ENCODE measurements at regions not wholly inside any gene's neighbourhood (a gene's known extent, or its start where the extent isn't known, plus 50 kb on each side); places are given as distances from the start of the nearest gene placed in this dataset.

DNA sequence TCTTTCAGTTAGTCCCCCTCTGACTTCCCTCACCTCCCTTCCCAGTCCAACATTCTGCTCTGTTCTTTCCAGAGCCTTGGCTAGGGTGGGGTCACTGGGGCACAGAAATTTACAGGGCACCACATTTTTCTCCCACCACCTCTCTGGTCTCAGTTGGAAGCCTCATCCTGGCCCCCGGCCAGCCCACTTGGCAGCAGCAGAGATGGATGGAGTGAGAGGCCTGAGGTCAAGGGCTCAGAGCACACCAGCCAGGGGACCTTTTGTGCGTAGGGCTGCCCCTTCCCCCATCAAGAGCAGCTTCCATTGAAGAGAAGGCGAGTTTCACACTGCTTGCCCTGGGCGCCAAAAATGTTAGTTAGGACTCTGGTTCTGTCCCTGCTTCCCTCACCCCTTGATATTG lies 230.9 kb downstream of the SOX3 start (continued):
- TF ChIP-seq, protein P1, sequence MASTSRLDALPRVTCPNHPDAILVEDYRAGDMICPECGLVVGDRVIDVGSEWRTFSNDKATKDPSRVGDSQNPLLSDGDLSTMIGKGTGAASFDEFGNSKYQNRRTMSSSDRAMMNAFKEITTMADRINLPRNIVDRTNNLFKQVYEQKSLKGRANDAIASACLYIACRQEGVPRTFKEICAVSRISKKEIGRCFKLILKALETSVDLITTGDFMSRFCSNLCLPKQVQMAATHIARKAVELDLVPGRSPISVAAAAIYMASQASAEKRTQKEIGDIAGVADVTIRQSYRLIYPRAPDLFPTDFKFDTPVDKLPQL (IDR thresholded peaks at IDR 0.05; ENCODE audit: extremely low read depth, insufficient read length), result no peak
- no peak for TF ChIP-seq ZNF431 (CRISPR knock-in tag; IDR thresholded peaks at IDR 0.05)
- no peak for TF ChIP-seq MED1 (CRISPR knock-in tag; IDR thresholded peaks at IDR 0.05; ENCODE audit: borderline replicate concordance)
- no peak for TF ChIP-seq ZNF146 (CRISPR knock-in tag; IDR thresholded peaks at IDR 0.05; ENCODE audit: unreplicated experiment)
- no peak for TF ChIP-seq DDX20 (tag; IDR thresholded peaks at IDR 0.05; ENCODE audit: low read depth)

DNA sequence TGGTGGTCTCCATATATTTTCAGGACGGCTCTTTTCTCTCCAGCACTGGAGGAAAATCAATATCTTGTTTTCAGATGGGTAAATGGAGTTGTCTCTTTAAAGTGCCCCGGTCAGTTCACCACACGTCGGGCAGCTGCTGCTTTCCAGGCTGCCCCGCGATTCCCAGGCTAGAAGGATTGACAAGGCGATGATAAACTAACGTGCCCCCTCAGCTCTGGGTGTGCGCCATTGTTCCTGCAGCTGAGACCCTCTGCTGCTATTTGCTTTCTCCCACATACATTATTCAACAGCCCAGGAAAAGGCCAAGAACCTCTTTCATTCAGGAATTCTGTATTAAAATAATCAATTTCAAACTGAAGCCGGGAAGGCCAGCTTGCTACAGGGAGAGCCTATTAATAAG lies 254.5 kb downstream of the SOX3 start:
- Histone ChIP-seq H3K4me1 (replicated peaks in 1 of 2; ENCODE audit: control insufficient read depth in 2 of 2, insufficient read depth in 2 of 2, low read length in 2 of 2) (no peaks in the 10 kb centered on the region), H3K27me3 (ENCODE audit: control insufficient read depth in 2 of 2, insufficient read depth in 2 of 2, low read length in 2 of 2) (no peaks in the 10 kb centered on the region), H3K79me2 (ENCODE audit: control insufficient read depth, insufficient read depth, low read length) (no peaks in the 10 kb centered on the region), H3K9me1 (ENCODE audit: control insufficient read depth, insufficient read depth, low read length) (no peaks in the 10 kb centered on the region), H3K9ac (ENCODE audit: insufficient read depth in 1 of 2, low read depth in 2 of 2, low read length in 2 of 2) (no peak overlapping the region), H4K20me1 (replicated peaks; ENCODE audit: control insufficient read depth, insufficient read depth, low read length) (no peaks in the 10 kb centered on the region), H3K9me3 (replicated peaks; ENCODE audit: control insufficient read depth, insufficient read depth, low read depth, low read length) (no peaks in the 10 kb centered on the region), H3K4me2 (ENCODE audit: insufficient read depth, low read length) (no peak overlapping the region), H2AFZ (ENCODE audit: low read depth, low read length) (no peak overlapping the region), H3K4me3 (no peak overlapping the region), H3K27ac (ENCODE audit: extremely low read depth, low read depth, low read length) (no peak overlapping the region), H3K36me3 (ENCODE audit: control insufficient read depth, insufficient read depth, low read length) (no peaks in the 10 kb centered on the region)
- FAIRE-seq (no peak), DNase-seq (ENCODE audit: extremely low read depth in 1 of 4, low spot score in 3 of 4) (no peak), ATAC-seq (no peak)
- in situ Hi-C loops (cut with MboI), result no loop called here
- no TSS peak for BruUV-seq (replicated peaks)
- POLR2A ChIA-PET, result no interaction called here
- CTCF ChIA-PET (ENCODE audit: low intra/inter-chr PET ratio), result no interaction called here
- 2% methylated on average over 7 of the region's 10 CpGs for WGBS (ENCODE audit: insufficient coverage, low coverage, missing lambda C conversion rate)
- intact Hi-C loops (cut with micrococcal nuclease), result no loop called here
- TF ChIP-seq RBM25 (IDR thresholded peaks at IDR 0.05; ENCODE audit: low read depth, low read length, severe bottlenecking), result no peak
- TF ChIP-seq TCF3 (CRISPR knock-in tag; IDR thresholded peaks at IDR 0.05), result no peak
- TF ChIP-seq, protein P2, sequence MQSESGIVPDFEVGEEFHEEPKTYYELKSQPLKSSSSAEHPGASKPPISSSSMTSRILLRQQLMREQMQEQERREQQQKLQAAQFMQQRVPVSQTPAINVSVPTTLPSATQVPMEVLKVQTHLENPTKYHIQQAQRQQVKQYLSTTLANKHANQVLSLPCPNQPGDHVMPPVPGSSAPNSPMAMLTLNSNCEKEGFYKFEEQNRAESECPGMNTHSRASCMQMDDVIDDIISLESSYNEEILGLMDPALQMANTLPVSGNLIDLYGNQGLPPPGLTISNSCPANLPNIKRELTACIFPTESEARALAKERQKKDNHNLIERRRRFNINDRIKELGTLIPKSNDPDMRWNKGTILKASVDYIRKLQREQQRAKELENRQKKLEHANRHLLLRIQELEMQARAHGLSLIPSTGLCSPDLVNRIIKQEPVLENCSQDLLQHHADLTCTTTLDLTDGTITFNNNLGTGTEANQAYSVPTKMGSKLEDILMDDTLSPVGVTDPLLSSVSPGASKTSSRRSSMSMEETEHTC (IDR thresholded peaks at IDR 0.05), result no peak
- TF ChIP-seq RAD21 (CRISPR knock-in tag; conservative IDR thresholded peaks at IDR 0.05 in 1 of 2, IDR thresholded peaks at IDR 0.05 in 1 of 2), result no peak
- TF ChIP-seq, protein P3, sequence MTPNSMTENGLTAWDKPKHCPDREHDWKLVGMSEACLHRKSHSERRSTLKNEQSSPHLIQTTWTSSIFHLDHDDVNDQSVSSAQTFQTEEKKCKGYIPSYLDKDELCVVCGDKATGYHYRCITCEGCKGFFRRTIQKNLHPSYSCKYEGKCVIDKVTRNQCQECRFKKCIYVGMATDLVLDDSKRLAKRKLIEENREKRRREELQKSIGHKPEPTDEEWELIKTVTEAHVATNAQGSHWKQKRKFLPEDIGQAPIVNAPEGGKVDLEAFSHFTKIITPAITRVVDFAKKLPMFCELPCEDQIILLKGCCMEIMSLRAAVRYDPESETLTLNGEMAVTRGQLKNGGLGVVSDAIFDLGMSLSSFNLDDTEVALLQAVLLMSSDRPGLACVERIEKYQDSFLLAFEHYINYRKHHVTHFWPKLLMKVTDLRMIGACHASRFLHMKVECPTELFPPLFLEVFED (CRISPR knock-in tag; conservative IDR thresholded peaks at IDR 0.05), result no peak
- TF ChIP-seq ZNF134 (CRISPR knock-in tag; conservative IDR thresholded peaks at IDR 0.05), result no peak
- TF ChIP-seq ZNF695 (CRISPR knock-in tag; IDR thresholded peaks at IDR 0.05), result no peak
- TF ChIP-seq, protein P4, sequence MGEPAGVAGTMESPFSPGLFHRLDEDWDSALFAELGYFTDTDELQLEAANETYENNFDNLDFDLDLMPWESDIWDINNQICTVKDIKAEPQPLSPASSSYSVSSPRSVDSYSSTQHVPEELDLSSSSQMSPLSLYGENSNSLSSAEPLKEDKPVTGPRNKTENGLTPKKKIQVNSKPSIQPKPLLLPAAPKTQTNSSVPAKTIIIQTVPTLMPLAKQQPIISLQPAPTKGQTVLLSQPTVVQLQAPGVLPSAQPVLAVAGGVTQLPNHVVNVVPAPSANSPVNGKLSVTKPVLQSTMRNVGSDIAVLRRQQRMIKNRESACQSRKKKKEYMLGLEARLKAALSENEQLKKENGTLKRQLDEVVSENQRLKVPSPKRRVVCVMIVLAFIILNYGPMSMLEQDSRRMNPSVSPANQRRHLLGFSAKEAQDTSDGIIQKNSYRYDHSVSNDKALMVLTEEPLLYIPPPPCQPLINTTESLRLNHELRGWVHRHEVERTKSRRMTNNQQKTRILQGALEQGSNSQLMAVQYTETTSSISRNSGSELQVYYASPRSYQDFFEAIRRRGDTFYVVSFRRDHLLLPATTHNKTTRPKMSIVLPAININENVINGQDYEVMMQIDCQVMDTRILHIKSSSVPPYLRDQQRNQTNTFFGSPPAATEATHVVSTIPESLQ (CRISPR knock-in tag; IDR thresholded peaks at IDR 0.05), result no peak
- TF ChIP-seq CBX3 (IDR thresholded peaks at IDR 0.05; ENCODE audit: borderline replicate concordance in 1 of 2, low read length in 2 of 2), result no peak
- no peak for TF ChIP-seq PHB2 (IDR thresholded peaks at IDR 0.05; ENCODE audit: low read depth)
